AG09319 (cell line): ENCODE measurements at regions not wholly inside any gene's neighbourhood (a gene's known extent, or its start where the extent isn't known, plus 50 kb on each side); places are given as distances from the start of the nearest gene placed in this dataset.

Source experiments
- DNase-seq: peaks from one replicate; pipeline ENCODE4 v3.0.0-alpha.2; 2010; ENCODE audit warnings: low read depth; ENCODE audit errors: extremely low read depth
- CTCF ChIP-seq: IDR thresholded peaks from 2 replicates; pipeline ENCODE4 v1.5.1; 2011; ENCODE audit warnings: low read depth, mild to moderate bottlenecking, inconsistent platforms, low read length, moderate library complexity

- no peak for DNase-seq
- no peak for TF ChIP-seq CTCF
Measured at GRCh38 chr3:103388214-103388613, 953.4 kb downstream of the ZPLD1 start.

GRCh38 chr3:103389356-103389755, 954.5 kb downstream of the ZPLD1 start:
- TF ChIP-seq CTCF, result no peak
- no peak for DNase-seq

- TF ChIP-seq CTCF, result no peak
- DNase-seq, result no peak
Measured at GRCh38 chr3:103393395-103394186, 958.8 kb downstream of the ZPLD1 start.

GRCh38 chr3:103403191-103403590, 968.4 kb downstream of the ZPLD1 start:
- no peak for DNase-seq
- no peak for TF ChIP-seq CTCF

GRCh38 chr3:103406320-103406850, 971.6 kb downstream of the ZPLD1 start:
- no peak for TF ChIP-seq CTCF
- DNase-seq, result no peak

- DNase-seq, result no peak
Measured at GRCh38 chr3:103410231-103410630, 975.4 kb downstream of the ZPLD1 start.

GRCh38 chr3:103421460-103421859, 986.6 kb downstream of the ZPLD1 start:
- no peak for TF ChIP-seq CTCF
- DNase-seq, result no peak

More at GRCh38 chr3:103410231-103410630, 975.4 kb downstream of the ZPLD1 start:
- no peak for TF ChIP-seq CTCF
